ENCODE measurements at regions not wholly inside any gene's neighbourhood (a gene's known extent, or its start where the extent isn't known, plus 50 kb on each side); places are given as distances from the start of the nearest gene placed in this dataset.

DNA sequence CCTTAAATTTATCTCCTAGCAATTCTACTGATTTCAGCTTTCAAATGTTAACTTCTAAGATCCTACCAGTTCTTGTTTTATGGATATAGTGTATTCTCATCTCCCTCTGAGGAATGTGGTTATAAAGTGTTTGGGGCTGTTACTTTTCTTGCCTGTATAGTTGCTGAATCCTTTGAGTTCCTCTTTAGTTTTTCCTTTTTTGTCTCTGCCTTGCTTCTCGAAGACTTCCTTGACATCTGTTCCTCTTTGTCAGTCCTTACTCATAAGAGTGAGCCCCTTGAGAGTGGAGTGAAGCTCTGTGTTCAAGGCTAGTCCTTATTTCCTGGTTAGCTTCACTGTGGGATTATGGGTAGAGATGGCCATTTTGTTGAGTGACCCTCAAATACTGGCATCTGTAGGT lies 84.6 kb downstream of the ELOVL4 start:
- H3K4me3 ChIP-seq (replicated peaks; ENCODE audit: insufficient read depth, low read length): no peak overlapping the region
- TF ChIP-seq, protein P1, sequence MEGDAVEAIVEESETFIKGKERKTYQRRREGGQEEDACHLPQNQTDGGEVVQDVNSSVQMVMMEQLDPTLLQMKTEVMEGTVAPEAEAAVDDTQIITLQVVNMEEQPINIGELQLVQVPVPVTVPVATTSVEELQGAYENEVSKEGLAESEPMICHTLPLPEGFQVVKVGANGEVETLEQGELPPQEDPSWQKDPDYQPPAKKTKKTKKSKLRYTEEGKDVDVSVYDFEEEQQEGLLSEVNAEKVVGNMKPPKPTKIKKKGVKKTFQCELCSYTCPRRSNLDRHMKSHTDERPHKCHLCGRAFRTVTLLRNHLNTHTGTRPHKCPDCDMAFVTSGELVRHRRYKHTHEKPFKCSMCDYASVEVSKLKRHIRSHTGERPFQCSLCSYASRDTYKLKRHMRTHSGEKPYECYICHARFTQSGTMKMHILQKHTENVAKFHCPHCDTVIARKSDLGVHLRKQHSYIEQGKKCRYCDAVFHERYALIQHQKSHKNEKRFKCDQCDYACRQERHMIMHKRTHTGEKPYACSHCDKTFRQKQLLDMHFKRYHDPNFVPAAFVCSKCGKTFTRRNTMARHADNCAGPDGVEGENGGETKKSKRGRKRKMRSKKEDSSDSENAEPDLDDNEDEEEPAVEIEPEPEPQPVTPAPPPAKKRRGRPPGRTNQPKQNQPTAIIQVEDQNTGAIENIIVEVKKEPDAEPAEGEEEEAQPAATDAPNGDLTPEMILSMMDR (IDR thresholded peaks at IDR 0.05; ENCODE audit: insufficient read depth, low read length): no peak
- TF ChIP-seq SPI1 (IDR thresholded peaks at IDR 0.05; ENCODE audit: borderline replicate concordance, low read depth) (peak; percentile 51; the same call in 1 of the 2 replicates), GABPA (IDR thresholded peaks at IDR 0.05; ENCODE audit: low read depth) (no peak), POLR2AphosphoS5 (IDR thresholded peaks at IDR 0.05; ENCODE audit: low read depth) (no peak)
- no peak for DNase-seq (ENCODE audit: low read depth in 1 of 2, low spot score in 1 of 2)
- H3K27me3 ChIP-seq (ENCODE audit: insufficient read depth, poor library complexity, severe bottlenecking): peaks cover 3% of the 10 kb centered on the region
- no peak overlapping the region for H3K27ac ChIP-seq (replicated peaks)

GRCh38 chr6:79862126-79862525 lies 85.2 kb downstream of the ELOVL4 start:
- Histone ChIP-seq H3K27me3 (ENCODE audit: insufficient read depth, poor library complexity, severe bottlenecking) (peaks cover 3% of the 10 kb centered on the region), H3K27ac (replicated peaks) (no peak overlapping the region), H3K4me3 (replicated peaks; ENCODE audit: insufficient read depth, low read length) (no peak overlapping the region)
- no peak for DNase-seq (ENCODE audit: low read depth in 1 of 2, low spot score in 1 of 2)
- TF ChIP-seq, protein P1 (IDR thresholded peaks at IDR 0.05; ENCODE audit: insufficient read depth, low read length): no peak
- TF ChIP-seq, protein P2, sequence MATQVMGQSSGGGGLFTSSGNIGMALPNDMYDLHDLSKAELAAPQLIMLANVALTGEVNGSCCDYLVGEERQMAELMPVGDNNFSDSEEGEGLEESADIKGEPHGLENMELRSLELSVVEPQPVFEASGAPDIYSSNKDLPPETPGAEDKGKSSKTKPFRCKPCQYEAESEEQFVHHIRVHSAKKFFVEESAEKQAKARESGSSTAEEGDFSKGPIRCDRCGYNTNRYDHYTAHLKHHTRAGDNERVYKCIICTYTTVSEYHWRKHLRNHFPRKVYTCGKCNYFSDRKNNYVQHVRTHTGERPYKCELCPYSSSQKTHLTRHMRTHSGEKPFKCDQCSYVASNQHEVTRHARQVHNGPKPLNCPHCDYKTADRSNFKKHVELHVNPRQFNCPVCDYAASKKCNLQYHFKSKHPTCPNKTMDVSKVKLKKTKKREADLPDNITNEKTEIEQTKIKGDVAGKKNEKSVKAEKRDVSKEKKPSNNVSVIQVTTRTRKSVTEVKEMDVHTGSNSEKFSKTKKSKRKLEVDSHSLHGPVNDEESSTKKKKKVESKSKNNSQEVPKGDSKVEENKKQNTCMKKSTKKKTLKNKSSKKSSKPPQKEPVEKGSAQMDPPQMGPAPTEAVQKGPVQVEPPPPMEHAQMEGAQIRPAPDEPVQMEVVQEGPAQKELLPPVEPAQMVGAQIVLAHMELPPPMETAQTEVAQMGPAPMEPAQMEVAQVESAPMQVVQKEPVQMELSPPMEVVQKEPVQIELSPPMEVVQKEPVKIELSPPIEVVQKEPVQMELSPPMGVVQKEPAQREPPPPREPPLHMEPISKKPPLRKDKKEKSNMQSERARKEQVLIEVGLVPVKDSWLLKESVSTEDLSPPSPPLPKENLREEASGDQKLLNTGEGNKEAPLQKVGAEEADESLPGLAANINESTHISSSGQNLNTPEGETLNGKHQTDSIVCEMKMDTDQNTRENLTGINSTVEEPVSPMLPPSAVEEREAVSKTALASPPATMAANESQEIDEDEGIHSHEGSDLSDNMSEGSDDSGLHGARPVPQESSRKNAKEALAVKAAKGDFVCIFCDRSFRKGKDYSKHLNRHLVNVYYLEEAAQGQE (IDR thresholded peaks at IDR 0.05; ENCODE audit: insufficient replicate concordance, low read depth): no peak
- TF ChIP-seq GABPA (IDR thresholded peaks at IDR 0.05; ENCODE audit: low read depth): no peak
- TF ChIP-seq SPI1 (IDR thresholded peaks at IDR 0.05; ENCODE audit: borderline replicate concordance, low read depth): no peak
- no peak for TF ChIP-seq POLR2AphosphoS5 (IDR thresholded peaks at IDR 0.05; ENCODE audit: low read depth)

- TF ChIP-seq, protein P1 (IDR thresholded peaks at IDR 0.05; ENCODE audit: insufficient read depth, low read length): no peak
- TF ChIP-seq SPI1 (IDR thresholded peaks at IDR 0.05; ENCODE audit: borderline replicate concordance, low read depth) (no peak), POLR2AphosphoS5 (IDR thresholded peaks at IDR 0.05; ENCODE audit: low read depth) (no peak), GABPA (IDR thresholded peaks at IDR 0.05; ENCODE audit: low read depth) (no peak)
- TF ChIP-seq, protein P2 (IDR thresholded peaks at IDR 0.05; ENCODE audit: insufficient replicate concordance, low read depth): no peak
- DNase-seq (ENCODE audit: low read depth in 1 of 2, low spot score in 1 of 2): no peak
- H3K4me3 ChIP-seq (replicated peaks; ENCODE audit: insufficient read depth, low read length): no peak overlapping the region
- no peak overlapping the region for H3K27ac ChIP-seq (replicated peaks)
- peaks cover 3% of the 10 kb centered on the region for H3K27me3 ChIP-seq (ENCODE audit: insufficient read depth, poor library complexity, severe bottlenecking)
These were observed 86.3 kb downstream of the ELOVL4 start for GRCh38 chr6:79861023-79861422.

GRCh38 chr6:79847426-79847825 lies 99.9 kb downstream of the ELOVL4 start:
- Histone ChIP-seq H3K27ac (replicated peaks) (no peak overlapping the region), H3K4me3 (replicated peaks; ENCODE audit: insufficient read depth, low read length) (no peak overlapping the region), H3K27me3 (ENCODE audit: insufficient read depth, poor library complexity, severe bottlenecking) (no peaks in the 10 kb centered on the region)
- no peak for TF ChIP-seq SPI1 (IDR thresholded peaks at IDR 0.05; ENCODE audit: borderline replicate concordance, low read depth)
- TF ChIP-seq GABPA (IDR thresholded peaks at IDR 0.05; ENCODE audit: low read depth): no peak
- TF ChIP-seq, protein P1 (IDR thresholded peaks at IDR 0.05; ENCODE audit: insufficient read depth, low read length): no peak
- TF ChIP-seq, protein P2 (IDR thresholded peaks at IDR 0.05; ENCODE audit: insufficient replicate concordance, low read depth): no peak
- TF ChIP-seq POLR2AphosphoS5 (IDR thresholded peaks at IDR 0.05; ENCODE audit: low read depth): no peak
- DNase-seq (ENCODE audit: low read depth in 1 of 2, low spot score in 1 of 2): no peak

Measured in HL-60 (cell line).